Activated CD4-positive, CD25-positive, alpha-beta regulatory T cell treated with anti-CD3 and anti-CD28 coated beads, Interleukin-2, amount 50 U/mL, for 72 hours (primary cell): ENCODE measurements at regions not wholly inside any gene's neighbourhood (a gene's known extent, or its start where the extent isn't known, plus 50 kb on each side); places are given as distances from the start of the nearest gene placed in this dataset.
"Not testable (repeated sequence)": the region's sequence is repeated elsewhere in the genome, so short reads cannot be mapped to it uniquely, and the experiment has no call there.

Source experiments
- DNase-seq: peaks from one replicate; pipeline ENCODE4 v3.0.0; 2021

DNA sequence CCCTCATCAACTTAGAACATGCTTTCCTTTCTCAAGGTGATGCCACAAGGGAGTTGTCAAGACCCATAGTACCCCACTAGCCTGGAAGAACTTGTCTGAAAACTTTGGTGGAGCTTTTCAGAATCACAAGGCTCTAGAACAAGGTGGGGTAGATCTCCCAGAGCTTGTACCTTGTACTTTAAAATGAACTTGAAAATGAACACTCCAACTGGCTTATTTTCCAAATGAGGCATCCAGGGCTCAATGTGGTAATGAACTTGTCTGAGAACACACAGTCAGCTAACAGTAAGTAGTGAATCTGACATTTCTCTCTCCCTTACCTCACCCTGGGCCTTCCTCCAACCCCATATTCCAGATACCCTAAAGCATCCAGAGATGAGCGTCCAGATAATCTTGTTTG lies 81.8 kb upstream of the THBS1 start:
- no peak for DNase-seq

DNA sequence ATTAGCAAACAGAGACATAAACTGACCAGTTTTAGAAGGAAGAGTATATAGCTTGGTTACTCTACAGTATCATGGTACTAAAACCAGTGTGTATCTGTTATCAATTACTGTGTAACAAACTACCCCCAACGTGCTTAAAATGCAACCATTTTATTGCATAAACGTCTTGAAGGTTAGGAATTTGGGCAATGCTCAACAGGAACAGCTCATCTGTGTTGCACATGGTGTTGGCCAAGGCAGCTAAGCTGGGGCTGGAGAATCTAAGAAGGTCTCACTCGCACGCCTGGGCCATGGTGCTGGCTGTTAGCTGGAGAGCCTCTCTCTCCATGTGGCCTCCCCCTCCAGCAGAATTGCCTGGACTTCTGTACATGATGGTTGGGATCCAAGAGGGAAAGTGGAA lies 81.2 kb upstream of the THBS1 start:
- no peak for DNase-seq

DNA sequence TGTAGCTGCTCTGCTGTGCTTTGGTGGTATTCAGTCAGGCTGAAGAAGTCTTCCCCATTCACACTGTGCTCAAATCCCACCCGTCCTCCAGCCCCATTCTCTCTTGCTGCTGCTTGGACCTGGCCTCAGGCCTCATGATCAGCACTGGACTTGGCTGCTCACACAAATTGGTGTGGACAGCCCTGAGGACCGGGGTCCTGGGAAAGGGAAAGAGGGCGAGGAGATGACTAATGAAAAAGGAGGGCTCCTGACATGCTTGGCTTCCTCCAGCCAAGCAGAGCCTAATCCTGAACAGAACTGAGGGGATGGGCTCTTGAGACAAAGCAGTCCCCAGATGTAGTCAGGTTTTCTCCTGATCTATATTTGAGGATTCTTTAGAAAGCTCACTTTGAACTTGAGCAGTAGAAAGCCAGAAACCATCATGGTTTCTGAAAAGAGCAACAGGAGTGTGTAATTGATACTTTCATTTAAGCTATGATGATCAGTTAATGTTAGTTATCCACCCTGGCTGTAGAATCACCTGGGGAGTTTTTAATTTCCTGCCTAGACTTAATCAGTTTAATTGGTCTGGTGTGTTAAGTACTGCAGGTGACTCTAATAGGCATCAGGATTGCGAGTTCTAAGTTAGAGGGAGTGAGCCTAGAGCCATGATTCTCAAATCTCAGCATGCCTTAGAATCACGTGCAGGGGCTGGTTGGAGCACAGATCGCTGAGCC lies 79.4 kb upstream of the THBS1 start:
- DNase-seq: no peak

DNA sequence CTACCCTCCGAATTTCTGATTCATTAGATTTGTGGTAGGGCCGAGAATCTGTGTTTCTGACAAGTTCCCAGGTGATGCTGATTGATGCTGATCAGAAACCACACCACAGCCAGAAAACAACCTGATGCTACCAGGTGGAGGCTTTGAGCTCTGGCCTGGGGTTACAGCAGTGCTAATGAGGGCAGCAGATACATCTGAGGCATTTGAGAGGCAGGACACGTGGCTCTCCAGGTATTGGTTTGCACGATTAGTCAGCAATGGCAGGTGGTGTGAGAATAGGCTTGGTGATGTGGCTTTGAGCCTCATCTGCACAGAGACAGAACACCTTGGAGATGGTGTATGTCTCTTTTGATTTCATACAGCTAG lies 78.8 kb upstream of the THBS1 start:
- no peak for DNase-seq

DNA sequence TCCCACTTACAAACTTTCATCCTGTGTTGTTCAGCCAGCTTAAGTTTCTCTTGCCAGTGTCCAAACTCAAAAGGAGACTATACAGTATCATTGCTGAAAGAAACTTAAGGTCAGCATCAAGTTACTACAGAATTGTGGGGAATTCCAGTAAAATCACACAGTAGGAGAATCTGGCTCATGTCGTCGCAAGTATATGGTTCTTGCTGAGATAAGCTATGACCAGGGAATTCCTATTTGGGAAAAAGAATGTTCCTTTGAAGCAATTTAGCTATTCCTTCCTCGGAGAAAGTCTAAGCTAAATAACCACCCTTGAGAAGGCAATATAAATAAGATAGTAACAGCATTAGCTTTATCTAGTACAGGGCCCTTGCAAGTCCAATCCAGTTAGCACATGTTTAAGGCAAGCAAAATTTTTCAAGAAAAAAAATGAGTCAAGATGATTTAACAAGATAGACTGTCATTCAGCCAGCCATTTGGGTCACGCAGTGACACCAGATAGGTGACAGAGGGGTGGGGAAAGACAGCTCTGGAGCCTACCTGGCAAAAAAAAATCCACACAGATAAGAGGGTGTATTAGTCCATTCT lies 78.2 kb upstream of the THBS1 start:
- DNase-seq: no peak

DNA sequence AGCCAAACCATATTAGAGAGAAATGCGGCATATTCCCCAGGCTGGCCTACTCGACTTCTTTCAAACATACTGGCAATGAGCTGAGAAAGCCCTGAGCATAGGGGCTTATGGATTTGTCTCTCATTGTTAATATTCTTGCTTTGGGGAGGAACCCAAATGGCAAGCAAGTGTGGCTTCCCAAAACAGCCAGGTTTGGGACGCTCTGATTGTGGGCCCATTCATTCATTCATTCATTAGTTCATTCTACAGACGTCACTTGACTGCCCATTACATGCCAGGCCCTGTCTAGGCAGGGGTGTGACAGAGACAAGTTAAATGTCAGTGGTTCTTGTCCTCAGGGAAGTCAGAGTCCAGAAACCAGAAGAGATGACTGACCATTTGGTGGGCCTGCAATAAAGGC lies 77.4 kb upstream of the THBS1 start:
- DNase-seq: no peak

DNA sequence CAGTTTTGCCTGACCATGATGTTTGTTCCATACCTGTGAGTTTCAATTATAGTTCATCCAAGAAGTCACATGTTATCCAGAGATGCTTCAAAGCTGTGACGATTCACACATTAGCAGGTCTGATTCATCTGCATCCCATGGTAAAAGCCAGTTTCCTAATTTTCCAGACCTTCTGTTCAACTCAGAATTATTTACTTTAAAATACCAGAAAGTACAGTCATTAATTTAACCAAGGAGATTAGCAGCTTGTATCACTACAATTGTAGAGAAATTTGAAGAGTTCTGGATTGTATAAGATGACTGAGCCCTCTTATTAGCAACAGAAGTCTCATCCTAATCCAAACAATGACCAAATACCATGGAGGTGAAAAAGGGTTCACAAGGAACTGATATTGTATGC lies 76.1 kb upstream of the THBS1 start:
- no peak for DNase-seq

DNA sequence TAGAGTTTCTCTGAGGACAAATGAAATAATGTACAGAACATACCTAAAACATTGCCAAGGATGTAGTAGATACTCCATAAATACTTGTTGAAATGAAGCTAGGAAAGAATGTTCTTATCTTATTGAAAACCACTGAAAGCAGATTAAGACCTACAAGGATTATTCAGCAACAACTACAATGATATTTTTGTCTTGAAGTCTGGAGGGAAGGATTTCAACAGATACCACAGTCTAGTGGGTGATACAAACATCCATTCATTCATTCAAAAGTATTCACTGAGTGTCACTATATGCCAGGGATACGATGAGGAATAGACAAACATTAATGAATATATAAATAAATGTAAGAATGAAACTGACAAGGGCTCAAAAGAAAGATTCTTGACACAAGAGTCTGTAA lies 74.7 kb upstream of the THBS1 start:
- DNase-seq: no peak

DNA sequence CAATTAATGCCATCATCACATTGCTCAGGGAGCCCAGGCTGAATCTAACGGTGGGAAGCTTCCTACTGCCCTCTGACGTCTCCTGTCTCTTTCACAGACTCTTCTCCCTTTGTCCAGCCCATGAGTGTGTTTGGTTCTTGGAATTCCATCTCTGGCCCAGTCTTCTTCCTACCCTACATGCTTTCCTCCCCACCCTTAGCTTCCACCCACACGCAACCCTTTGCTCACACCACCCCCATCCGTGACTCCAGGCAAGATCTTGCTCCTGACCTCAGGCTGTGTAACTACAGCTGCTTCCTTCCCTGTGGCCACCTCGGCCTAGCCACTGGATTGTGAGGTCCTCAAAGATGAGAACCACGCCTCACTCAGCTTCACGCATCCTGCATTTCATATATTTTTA lies 72.3 kb upstream of the THBS1 start:
- no peak for DNase-seq

DNA sequence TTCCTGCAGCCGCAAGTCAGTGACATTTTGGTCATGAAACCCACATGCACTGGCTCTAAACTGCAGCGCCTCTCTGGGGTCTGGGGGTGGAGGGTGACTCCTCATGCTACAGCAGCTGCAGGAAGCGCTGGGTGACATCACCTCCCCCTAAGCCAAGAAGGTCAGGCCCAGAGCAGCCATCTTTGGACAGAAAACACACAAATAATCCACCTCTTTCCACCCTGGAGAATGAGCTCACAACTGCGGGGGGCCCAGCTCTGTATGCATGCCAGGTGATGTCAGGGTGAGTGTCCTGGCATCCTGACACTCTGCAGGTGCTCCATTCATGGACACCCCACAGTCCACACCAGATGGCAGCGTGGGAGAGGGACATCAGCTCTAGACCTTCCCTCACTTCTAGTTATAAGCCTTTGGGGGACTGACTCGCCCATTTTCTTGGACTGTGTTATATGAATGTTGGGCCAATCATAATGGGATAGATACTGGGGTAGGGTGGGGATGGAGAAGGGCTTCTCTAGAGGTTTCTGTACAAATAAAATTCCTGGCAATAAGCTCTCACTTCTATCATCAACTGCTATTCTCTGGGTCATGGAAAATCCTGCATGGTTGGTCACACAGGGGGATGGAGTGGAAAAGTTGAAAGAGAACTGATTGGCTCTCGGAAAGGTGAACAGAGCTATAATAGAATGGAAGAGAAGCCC lies 70.7 kb upstream of the THBS1 start:
- DNase-seq: no peak

DNA sequence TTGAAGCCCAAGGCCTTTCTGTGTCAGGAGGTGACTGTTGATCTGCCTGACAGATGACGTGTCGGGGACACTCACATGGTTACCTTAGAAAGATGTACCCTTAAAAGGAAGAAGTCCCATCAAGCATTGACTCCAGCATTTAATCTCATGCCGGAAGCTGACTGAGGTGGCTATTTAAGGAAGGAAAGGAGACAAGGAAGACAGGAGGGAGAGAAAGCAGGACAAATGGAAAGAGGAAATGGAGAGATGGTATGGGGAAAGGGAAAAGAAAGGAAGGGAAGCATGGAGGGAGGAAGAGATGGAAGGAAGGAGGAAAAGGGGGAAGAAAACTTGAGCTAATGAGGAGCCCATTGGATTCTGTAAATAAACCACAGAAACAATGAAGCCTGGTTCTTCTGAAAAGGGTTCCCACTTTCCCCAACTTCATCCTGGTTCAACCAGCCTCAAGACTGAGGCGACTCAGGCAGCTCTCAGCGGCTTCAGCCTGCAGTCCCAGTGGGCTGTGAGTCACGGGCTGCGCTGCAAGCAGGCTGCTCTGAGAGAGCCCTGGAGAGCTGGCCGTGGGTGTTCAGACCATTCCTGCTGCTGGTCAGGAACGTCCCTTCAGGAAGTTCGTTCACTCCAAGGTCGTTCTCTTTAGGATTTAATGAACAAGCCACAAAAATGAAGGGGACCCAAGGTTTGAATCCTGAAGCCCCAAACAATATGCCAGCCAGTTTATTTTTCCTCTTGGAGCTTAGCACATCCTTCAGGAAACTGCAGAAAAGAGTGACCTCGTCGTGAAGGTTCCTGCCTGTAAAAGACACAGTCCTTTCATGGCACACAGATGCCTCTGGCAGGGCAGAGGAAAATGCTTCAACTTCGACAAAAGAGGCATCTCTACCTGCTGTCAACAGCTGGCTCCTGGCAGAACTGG lies 69.6 kb upstream of the THBS1 start:
- no peak for DNase-seq

DNA sequence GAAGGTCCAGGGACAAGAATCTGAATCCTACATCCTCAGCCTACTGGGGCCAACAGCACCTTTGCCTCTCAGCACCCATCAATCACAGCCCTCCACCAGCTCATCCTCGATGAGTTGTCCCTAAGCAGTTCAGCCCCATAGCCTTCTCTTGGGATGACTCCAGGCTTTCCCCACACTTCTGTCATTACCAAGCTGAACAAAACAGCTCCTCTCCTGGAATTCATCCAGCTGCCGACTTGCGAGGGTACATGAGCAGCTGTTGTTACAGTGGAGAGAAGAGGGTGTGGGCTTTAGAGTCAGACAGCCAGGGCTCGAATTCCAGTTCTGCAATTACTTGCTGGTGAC lies 69.0 kb upstream of the THBS1 start:
- no peak for DNase-seq

DNA sequence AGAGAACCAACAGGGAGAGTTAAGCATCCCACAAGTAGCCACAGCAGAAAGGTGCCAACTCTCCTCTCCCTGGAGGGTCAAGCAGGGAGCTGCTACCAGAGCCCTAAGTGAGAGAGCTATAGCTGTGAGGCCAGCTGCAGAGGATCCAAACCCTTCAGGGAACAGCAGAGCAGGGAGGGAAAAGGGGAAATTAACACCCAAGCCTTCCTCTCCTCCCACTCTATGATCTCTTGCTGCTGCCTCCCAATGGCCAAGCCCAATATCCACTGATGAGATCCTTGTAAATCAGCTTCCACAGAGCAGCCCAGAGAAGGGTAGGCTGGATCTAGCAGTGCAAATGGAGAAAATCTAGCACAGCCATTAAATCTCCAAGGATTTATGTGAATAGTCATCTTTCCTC lies 68.2 kb upstream of the THBS1 start:
- no peak for DNase-seq

DNA sequence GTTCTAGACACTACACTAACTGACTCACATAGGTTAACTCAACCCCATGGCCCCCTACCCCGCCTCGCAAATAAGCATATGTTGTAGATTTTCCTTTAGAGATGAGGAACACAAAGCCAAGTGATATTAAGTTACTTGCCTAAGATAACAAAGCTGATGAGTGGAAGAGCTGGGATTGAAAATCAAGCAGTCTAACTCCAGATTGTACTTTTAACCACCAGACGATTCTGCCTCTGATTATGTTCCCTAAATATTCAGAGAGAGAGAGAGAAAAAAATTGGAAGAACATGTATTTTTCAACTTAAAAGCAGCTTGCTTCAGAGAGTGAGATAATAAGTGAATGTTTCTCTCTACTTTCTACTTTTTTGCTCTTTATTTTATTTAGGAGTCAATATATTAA lies 66.9 kb upstream of the THBS1 start:
- DNase-seq: no peak

DNA sequence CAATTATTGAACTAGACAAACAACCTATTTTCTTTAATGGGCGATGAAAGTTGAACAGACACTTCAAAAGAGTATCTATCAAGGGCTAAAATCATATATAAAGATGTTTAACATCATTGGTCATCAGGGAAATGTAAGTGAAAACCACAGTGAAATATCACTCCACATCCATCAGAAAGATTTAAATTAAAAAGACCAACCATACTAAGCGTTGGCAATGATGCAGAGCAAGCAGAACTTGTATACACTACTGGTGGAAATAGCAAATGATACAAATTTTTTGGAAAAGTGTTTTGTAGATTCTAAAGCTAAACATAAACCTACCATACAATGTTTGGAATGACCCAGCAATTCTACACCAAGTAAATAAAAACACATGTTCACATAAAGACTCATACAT lies 65.9 kb upstream of the THBS1 start:
- no peak for DNase-seq

DNA sequence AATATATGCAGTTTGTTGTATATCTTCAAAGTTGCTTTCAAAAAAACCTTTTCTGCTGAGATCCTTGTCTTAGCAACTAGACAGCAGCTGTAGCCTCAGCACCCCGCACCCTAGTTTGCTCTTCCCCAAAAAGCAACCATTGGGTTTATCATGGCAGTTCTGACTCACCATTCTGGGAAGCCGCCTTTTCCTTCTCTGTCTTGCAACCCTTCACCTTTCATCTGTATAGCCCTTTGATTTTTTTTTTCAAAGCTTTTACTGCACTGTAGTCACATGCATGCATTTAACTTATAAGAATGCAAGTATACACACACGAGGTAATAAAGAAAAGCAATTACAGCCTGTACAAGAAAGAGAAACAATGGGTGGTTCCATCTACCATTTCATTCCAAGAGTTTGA lies 65.1 kb upstream of the THBS1 start:
- no peak for DNase-seq

DNA sequence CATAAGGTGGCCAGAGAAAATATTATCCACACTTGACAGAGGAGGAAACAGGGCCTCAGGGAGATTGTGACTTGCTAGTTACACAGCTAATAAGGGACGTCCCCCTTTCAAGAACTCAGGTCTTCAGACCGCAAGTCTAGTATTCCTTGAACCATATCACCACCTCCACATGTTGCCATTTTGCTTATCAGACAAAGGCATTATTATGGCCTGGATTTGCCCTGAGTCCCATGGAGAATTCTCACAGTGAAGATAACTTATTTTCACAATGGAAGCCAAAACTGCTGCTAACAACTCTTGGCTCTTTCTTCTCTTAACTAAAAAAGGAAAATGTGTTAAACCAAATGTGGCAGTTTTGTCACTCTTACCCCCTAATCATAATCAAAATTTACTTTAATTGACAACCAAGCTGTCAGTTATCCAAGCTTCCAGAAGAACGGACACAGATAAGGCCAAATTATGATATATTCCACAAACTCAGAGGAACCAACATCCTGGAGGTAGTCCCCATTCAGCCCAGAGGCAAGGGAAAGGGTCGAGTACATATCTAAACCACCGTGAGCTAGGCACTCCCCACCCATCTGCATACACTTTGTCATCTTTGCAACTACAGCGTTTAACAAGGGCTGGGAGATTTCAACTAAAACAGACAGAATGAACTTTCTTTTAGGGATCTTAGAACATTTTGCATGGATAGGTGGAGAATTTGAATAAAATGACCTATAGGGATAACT lies 63.6 kb upstream of the THBS1 start:
- no peak for DNase-seq

DNA sequence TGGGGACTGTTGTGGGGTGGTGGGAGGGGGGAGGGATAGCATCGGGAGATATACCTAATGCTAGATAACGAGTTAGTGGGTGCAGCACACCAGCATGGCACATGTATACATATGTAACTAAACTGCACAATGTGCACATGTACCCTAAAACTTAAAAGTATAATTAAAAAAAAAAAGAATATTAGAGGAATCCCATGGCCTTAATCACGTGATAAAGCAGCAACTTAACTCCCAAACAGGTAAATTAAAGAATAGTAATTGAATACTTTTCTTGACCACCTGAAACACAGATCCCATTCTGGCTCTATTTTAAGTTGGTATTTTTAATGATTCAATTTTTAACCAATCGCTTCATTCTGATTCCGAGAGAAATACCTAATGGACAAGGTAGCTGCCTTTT lies 56.9 kb upstream of the THBS1 start:
- DNase-seq: not testable (repeated sequence)

DNA sequence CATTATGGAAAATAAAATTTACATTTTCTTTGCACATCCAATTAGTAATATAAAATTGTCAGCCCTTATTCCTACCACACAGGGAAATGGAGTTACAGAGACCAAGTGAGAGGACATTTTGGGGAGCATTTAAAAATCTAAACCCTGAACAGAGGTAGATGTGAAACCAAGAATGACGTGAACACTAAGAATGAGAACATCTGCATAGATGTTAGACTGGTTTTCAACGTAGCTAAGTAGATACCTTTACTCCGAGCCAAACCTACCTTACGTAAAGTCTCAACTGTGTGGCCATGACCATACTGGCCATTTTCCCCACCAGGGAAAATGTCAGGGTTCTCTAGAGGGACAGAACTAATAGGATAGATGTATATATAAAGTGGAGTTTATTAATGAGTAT lies 51.4 kb upstream of the THBS1 start:
- no peak for DNase-seq

DNA sequence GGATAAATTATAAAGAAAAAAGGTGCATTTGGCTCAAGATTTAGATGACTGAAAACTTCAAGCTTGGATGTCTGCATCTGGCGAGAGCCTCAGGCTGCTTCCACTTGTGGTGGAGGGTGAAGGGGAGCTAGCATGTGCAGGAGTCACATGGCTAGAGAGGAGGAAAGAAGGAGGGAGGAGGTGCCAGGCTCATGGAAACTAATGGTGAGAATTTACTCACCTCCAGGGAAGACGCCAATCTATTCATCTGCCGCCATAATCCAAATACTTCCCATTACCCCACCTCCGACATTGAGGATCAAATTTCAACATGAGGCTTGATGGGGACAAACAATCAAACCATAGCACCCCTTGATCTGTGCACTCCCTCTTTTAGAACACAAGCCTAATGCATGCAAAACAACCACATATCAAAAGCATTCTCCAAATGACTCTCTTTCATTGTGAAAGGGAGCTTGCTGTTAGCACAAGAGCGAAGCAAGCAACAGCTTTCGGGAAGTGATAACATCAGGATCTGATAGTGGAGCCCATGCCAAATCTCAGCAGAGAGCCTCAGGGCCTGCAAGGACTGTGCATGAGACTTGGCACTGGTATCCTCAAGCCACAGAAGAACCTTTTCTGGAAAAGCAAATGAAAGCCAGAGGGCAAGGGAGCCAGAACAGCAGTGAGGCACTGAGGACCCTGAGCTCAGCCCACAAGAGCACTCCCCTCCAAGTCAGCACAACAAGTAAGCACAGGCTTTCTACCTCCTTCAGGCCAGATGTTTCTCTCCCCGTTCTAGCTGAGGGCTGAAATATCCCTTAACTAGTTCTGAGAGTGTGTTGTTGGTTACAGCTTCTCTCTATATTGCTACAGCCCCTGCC lies 50.2 kb upstream of the THBS1 start:
- DNase-seq: no peak
